ENCODE measurements at regions not wholly inside any gene's neighbourhood (a gene's known extent, or its start where the extent isn't known, plus 50 kb on each side); places are given as distances from the start of the nearest gene placed in this dataset.

GRCh38 chrX:38868941-38869401 lies 67.7 kb downstream of the MID1IP1 start:
- TF ChIP-seq CTCF (IDR thresholded peaks at IDR 0.05; ENCODE audit: insufficient read depth, low read length, poor library complexity, severe bottlenecking) (no peak), EZH2phosphoT487 (conservative IDR thresholded peaks at IDR 0.05; ENCODE audit: low read length) (no peak)
